22Rv1 (cell line): ENCODE measurements at regions not wholly inside any gene's neighbourhood (a gene's known extent, or its start where the extent isn't known, plus 50 kb on each side); places are given as distances from the start of the nearest gene placed in this dataset.
"Not testable (repeated sequence)": the region's sequence is repeated elsewhere in the genome, so short reads cannot be mapped to it uniquely, and the experiment has no call there.

ENCODE experiments used
- CTCF ChIP-seq: fragments of 450-650 bp; IDR thresholded peaks from 2 replicates; pipeline ENCODE4 v1.5.1; 2017; ENCODE audit warnings: mild to moderate bottlenecking
- ZFX ChIP-seq: fragments of 450-650 bp; IDR thresholded peaks from 2 replicates; pipeline ENCODE4 v1.6.1; 2017; ENCODE audit warnings: antibody characterized with exemption, borderline replicate concordance

- not testable (repeated sequence) for TF ChIP-seq CTCF, ZFX
These were observed 278.4 kb upstream of the PLGLB2 start for GRCh38 chr2:87469180-87470151.
